B cell (primary cell): ENCODE measurements at regions not wholly inside any gene's neighbourhood (a gene's known extent, or its start where the extent isn't known, plus 50 kb on each side); places are given as distances from the start of the nearest gene placed in this dataset.

Source experiments
- ATAC-seq: fragments of 200-7000 bp; cut with Tn5 transposase; one replicate; pipeline ENCODE4 v1.10.0; 2021; ENCODE audit warnings: low read depth, mild to moderate bottlenecking, moderate number of reproducible peaks, moderate library complexity
- CTCF ChIA-PET: fragments of 350-600 bp; sonication (Branson Sonifier 250); formaldehyde crosslinking; loops from one replicate; lab custom pipeline; 2021; ENCODE audit warnings: antibody characterized with exemption, inconsistent platforms; lab: Charles Lee
- POLR2A ChIA-PET: fragments of 350-600 bp; sonication (Branson Sonifier 250); formaldehyde crosslinking; loops from one replicate; lab custom pipeline; 2021; ENCODE audit warnings: antibody characterized with exemption; lab: Charles Lee
- DNase-seq: peaks from one replicate; pipeline ENCODE4 v3.0.0; 2013
- H2AFZ ChIP-seq: 2 replicates; pipeline ENCODE4 v1.6.1; 2012; ENCODE audit warnings: mild to moderate bottlenecking, low read depth, low read length; ENCODE audit not compliant: insufficient read depth, poor library complexity, severe bottlenecking
- H3K27ac ChIP-seq, 2 donors: 1 replicate in 1 of 2; 2 replicates in 1 of 2; pipeline ENCODE4 v1.5.1; 2012 to 2013; ENCODE audit warnings: low read length in 2 of 2, mild to moderate bottlenecking in 2 of 2, moderate library complexity in 1 of 2
- H3K27me3 ChIP-seq, 4 experiments: fragments of 200-600 bp in 1 of 4; sonication (generic) in 1 of 4; replicated peaks in 1 of 4; 1 replicate in 2 of 4; 2 replicates in 2 of 4; pipeline versions ENCODE4 v1.6.1 to v1.7.0; 2013 to 2016; ENCODE audit warnings: low read length in 3 of 4, mild to moderate bottlenecking in 2 of 4, mixed read lengths in 1 of 4, moderate library complexity in 1 of 4; ENCODE audit not compliant: insufficient read depth in 4 of 4, control insufficient read depth in 3 of 4; ENCODE audit errors: control extremely low read depth in 1 of 4
- H3K36me3 ChIP-seq, 2 experiments: replicated peaks in 1 of 2; 1 replicate in 1 of 2; 2 replicates in 1 of 2; pipeline versions ENCODE4 v1.6.1 to v1.7.1; 2013; ENCODE audit warnings: low read length in 1 of 2; ENCODE audit not compliant: insufficient read depth in 2 of 2, control insufficient read depth in 1 of 2; ENCODE audit errors: control extremely low read depth in 1 of 2, extremely low read depth in 1 of 2
- H3K4me1 ChIP-seq, 2 donors: fragments of 200-600 bp in 1 of 2; sonication (generic) in 1 of 2; 1 replicate in 1 of 2; 2 replicates in 1 of 2; pipeline versions ENCODE4 v1.5.1 to v1.6.1; 2013 to 2017; ENCODE audit warnings: low read length in 2 of 2; ENCODE audit not compliant: control insufficient read depth in 2 of 2, insufficient read depth in 2 of 2
- H3K4me2 ChIP-seq: replicated peaks from 2 replicates; pipeline ENCODE3; 2012; ENCODE audit warnings: mild to moderate bottlenecking, low read depth, low read length; ENCODE audit not compliant: poor library complexity, severe bottlenecking
- H3K4me3 ChIP-seq, 5 experiments: fragments of 200-600 bp in 1 of 5; sonication (generic) in 1 of 5; 1 replicate in 3 of 5; 2 replicates in 2 of 5; pipeline versions ENCODE4 v1.5.1 to v1.7.0; 2011 to 2016; ENCODE audit warnings: low read length in 4 of 5, mild to moderate bottlenecking in 4 of 5, low read depth in 2 of 5, control low read depth in 1 of 5, moderate library complexity in 1 of 5; ENCODE audit not compliant: insufficient read depth in 1 of 5; ENCODE audit errors: control extremely low read depth in 1 of 5, extremely low read depth in 1 of 5
- H3K79me2 ChIP-seq: fragments of 200-600 bp; sonication (generic); one replicate; pipeline ENCODE4 v1.6.0; 2016; ENCODE audit warnings: low read length; ENCODE audit not compliant: control insufficient read depth, insufficient read depth
- H3K9ac ChIP-seq: fragments of 200-600 bp; sonication (generic); 2 replicates; pipeline ENCODE4 v1.6.1; 2017; ENCODE audit warnings: mild to moderate bottlenecking, low read length, moderate library complexity
- H3K9me3 ChIP-seq, 3 donors: one replicate each; pipeline versions ENCODE4 v1.6.1 to v1.7.1; 2013; ENCODE audit warnings: low read length in 2 of 3; ENCODE audit not compliant: control insufficient read depth in 2 of 3, insufficient read depth in 1 of 3; ENCODE audit errors: control extremely low read depth in 1 of 3
- H4K20me1 ChIP-seq: 2 replicates; pipeline ENCODE4 v1.6.0; 2012; ENCODE audit warnings: mild to moderate bottlenecking, low read length; ENCODE audit not compliant: insufficient read depth, control insufficient read depth, poor library complexity, severe bottlenecking
- H3K27ac Mint-ChIP-seq: one replicate; pipeline ENCODE4 v1.8.0; 2021; ENCODE audit warnings: mixed read lengths
- H3K27me3 Mint-ChIP-seq: one replicate; pipeline ENCODE4 v1.8.0; 2021; ENCODE audit warnings: mixed read lengths
- H3K4me1 Mint-ChIP-seq: one replicate; pipeline ENCODE4 v1.8.0; 2021; ENCODE audit warnings: mixed read lengths
- H3K4me3 Mint-ChIP-seq: one replicate; pipeline ENCODE4 v1.8.0; 2021; ENCODE audit warnings: mixed read lengths
- H3K9me3 Mint-ChIP-seq: one replicate; pipeline ENCODE4 v1.8.0; 2022; ENCODE audit warnings: mixed read lengths; ENCODE audit not compliant: insufficient read depth
- CTCF ChIP-seq: fragments of 200-600 bp; IDR thresholded peaks from one replicate; pipeline ENCODE4 v1.8.0; 2022; ENCODE audit warnings: antibody characterized with exemption, mild to moderate bottlenecking
- EZH2 ChIP-seq: IDR thresholded peaks from 2 replicates; pipeline ENCODE4 v1.6.1; 2012; ENCODE audit warnings: borderline replicate concordance, low read depth, mild to moderate bottlenecking, moderate library complexity, low read length; ENCODE audit not compliant: insufficient read depth, poor library complexity, severe bottlenecking
- WGBS: methylation state at CpG from one replicate; pipeline ENCODE4 v1.1.5; 2013; ENCODE audit warnings: missing lambda C conversion rate; ENCODE audit not compliant: insufficient coverage; 5-methylcytosine and 5-hydroxymethylcytosine counted together
- intact Hi-C: fragments of 100-400 bp; cut with micrococcal nuclease; formaldehyde crosslinking; loops from one replicate; pipeline ENCODE4 v1.10.0; 2022

GRCh38 chr21:17352996-17353655 lies 159.7 kb upstream of the CXADR start:
- DNase-seq, result no peak

GRCh38 chr21:17359781-17360180 lies 153.1 kb upstream of the CXADR start:
- Mint-ChIP-seq H3K4me1 (no peaks in the 10 kb centered on the region), H3K27me3 (no peaks in the 10 kb centered on the region), H3K4me3 (no peak overlapping the region), H3K9me3 (no peaks in the 10 kb centered on the region), H3K27ac (no peak overlapping the region)
- WGBS, result 58% methylated on average over 1 of the region's 2 CpGs
- Histone ChIP-seq H3K9me3 (no peaks in the 10 kb centered on the region), H3K4me3 (no peak overlapping the region), H3K4me2 (no peak overlapping the region), H3K27ac (no peak overlapping the region), H2AFZ (no peak overlapping the region), H3K4me1 (no peaks in the 10 kb centered on the region), H4K20me1 (no peaks in the 10 kb centered on the region), H3K36me3 (no peaks in the 10 kb centered on the region), H3K27me3 (no peaks in the 10 kb centered on the region), H3K9ac (no peak overlapping the region), H3K79me2 (no peaks in the 10 kb centered on the region)
- no peak for TF ChIP-seq CTCF
- no peak for TF ChIP-seq EZH2
- ATAC-seq (no peak), DNase-seq (no peak)
- ChIA-PET POLR2A (no interaction called here), CTCF (no interaction called here)
- intact Hi-C loops, result no loop called here

More at GRCh38 chr21:17352996-17353655, 159.7 kb upstream of the CXADR start:
- Mint-ChIP-seq H3K27ac (no peak overlapping the region), H3K9me3 (peaks cover 4% of the 10 kb centered on the region), H3K4me3 (no peak overlapping the region), H3K27me3 (no peaks in the 10 kb centered on the region), H3K4me1 (no peaks in the 10 kb centered on the region)
- CTCF ChIA-PET, result no interaction called here
- no peak for ATAC-seq
- Histone ChIP-seq H4K20me1 (no peaks in the 10 kb centered on the region), H3K27ac (no peak overlapping the region), H3K9me3 (peaks cover 0 to 9% (median 0%) of the 10 kb centered on the region in 3 donors), H3K4me1 (no peaks in the 10 kb centered on the region), H3K79me2 (no peaks in the 10 kb centered on the region), H3K36me3 (no peaks in the 10 kb centered on the region), H3K4me2 (no peak overlapping the region), H2AFZ (no peak overlapping the region), H3K4me3 (no peak overlapping the region), H3K9ac (no peak overlapping the region), H3K27me3 (no peaks in the 10 kb centered on the region)
- POLR2A ChIA-PET, result no interaction called here
- intact Hi-C loops, result no loop called here
- WGBS, result 75% methylated on average over 1 of the region's 3 CpGs
- no peak for TF ChIP-seq CTCF
- TF ChIP-seq EZH2, result no peak
